ENCODE measurements at regions not wholly inside any gene's neighbourhood (a gene's known extent, or its start where the extent isn't known, plus 50 kb on each side); places are given as distances from the start of the nearest gene placed in this dataset.

GRCh38 chr14:85016496-85016895 is 513.4 kb upstream of the FLRT2 start:
- TF ChIP-seq POLR2A (IDR thresholded peaks at IDR 0.05) (no peak), POLR2AphosphoS5 (IDR thresholded peaks at IDR 0.05) (no peak), CTCF (IDR thresholded peaks at IDR 0.05) (no peak)

All from transverse colon (tissue), 4 donors.